ENCODE measurements at regions not wholly inside any gene's neighbourhood (a gene's known extent, or its start where the extent isn't known, plus 50 kb on each side); places are given as distances from the start of the nearest gene placed in this dataset.

DNA sequence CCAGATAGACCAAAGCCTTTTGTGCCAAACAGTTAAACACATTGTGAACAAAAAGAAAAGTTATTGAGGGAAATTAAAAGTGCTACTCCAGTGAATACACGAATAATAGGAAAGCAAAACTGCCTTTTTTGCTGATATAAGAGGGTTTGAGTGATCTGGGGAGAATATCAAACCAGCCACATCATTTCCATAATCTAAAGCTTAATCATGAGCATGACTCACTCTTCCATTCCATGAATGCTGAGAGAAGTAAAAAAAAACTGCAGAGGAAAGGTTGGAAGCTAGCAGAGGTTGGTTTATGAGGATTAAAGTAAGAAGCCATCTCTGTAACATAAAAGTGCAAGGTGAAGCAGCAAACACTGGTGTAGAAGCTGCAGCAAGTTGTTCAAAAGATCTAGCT lies 350.6 kb upstream of the NCAM2 start:
- no peak for TF ChIP-seq POLR2A (IDR thresholded peaks at IDR 0.05; ENCODE audit: borderline replicate concordance, extremely low read depth, insufficient read depth, insufficient read length)
- TF ChIP-seq, protein P1, sequence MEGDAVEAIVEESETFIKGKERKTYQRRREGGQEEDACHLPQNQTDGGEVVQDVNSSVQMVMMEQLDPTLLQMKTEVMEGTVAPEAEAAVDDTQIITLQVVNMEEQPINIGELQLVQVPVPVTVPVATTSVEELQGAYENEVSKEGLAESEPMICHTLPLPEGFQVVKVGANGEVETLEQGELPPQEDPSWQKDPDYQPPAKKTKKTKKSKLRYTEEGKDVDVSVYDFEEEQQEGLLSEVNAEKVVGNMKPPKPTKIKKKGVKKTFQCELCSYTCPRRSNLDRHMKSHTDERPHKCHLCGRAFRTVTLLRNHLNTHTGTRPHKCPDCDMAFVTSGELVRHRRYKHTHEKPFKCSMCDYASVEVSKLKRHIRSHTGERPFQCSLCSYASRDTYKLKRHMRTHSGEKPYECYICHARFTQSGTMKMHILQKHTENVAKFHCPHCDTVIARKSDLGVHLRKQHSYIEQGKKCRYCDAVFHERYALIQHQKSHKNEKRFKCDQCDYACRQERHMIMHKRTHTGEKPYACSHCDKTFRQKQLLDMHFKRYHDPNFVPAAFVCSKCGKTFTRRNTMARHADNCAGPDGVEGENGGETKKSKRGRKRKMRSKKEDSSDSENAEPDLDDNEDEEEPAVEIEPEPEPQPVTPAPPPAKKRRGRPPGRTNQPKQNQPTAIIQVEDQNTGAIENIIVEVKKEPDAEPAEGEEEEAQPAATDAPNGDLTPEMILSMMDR (IDR thresholded peaks at IDR 0.05 in 2 of 3, conservative IDR thresholded peaks at IDR 0.05 in 1 of 3; ENCODE audit: borderline replicate concordance in 1 of 3, insufficient read depth in 1 of 3, low read depth in 2 of 3, low read length in 2 of 3): no peak
- TF ChIP-seq CEBPB (IDR thresholded peaks at IDR 0.05; ENCODE audit: low read depth): no peak
- TF ChIP-seq POLR2AphosphoS5 (IDR thresholded peaks at IDR 0.05; ENCODE audit: low read depth, low read length): no peak
- TF ChIP-seq JUND (IDR thresholded peaks at IDR 0.05): no peak
- TF ChIP-seq, protein P2, sequence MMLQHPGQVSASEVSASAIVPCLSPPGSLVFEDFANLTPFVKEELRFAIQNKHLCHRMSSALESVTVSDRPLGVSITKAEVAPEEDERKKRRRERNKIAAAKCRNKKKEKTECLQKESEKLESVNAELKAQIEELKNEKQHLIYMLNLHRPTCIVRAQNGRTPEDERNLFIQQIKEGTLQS (IDR thresholded peaks at IDR 0.05): no peak
- no peak for TF ChIP-seq SP1 (IDR thresholded peaks at IDR 0.05; ENCODE audit: low read depth)
- TF ChIP-seq, protein P3, sequence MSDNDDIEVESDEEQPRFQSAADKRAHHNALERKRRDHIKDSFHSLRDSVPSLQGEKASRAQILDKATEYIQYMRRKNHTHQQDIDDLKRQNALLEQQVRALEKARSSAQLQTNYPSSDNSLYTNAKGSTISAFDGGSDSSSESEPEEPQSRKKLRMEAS (IDR thresholded peaks at IDR 0.05): no peak
- no peak for TF ChIP-seq EZH2 (IDR thresholded peaks at IDR 0.05)
- no peak for TF ChIP-seq EZH2phosphoT487 (IDR thresholded peaks at IDR 0.05; ENCODE audit: borderline replicate concordance)
- TF ChIP-seq TCF7L2 (IDR thresholded peaks at IDR 0.05; ENCODE audit: borderline replicate concordance, extremely low read depth, insufficient read depth, insufficient read length): no peak
- TF ChIP-seq, protein P4, sequence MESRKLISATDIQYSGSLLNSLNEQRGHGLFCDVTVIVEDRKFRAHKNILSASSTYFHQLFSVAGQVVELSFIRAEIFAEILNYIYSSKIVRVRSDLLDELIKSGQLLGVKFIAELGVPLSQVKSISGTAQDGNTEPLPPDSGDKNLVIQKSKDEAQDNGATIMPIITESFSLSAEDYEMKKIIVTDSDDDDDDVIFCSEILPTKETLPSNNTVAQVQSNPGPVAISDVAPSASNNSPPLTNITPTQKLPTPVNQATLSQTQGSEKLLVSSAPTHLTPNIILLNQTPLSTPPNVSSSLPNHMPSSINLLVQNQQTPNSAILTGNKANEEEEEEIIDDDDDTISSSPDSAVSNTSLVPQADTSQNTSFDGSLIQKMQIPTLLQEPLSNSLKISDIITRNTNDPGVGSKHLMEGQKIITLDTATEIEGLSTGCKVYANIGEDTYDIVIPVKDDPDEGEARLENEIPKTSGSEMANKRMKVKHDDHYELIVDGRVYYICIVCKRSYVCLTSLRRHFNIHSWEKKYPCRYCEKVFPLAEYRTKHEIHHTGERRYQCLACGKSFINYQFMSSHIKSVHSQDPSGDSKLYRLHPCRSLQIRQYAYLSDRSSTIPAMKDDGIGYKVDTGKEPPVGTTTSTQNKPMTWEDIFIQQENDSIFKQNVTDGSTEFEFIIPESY (IDR thresholded peaks at IDR 0.05; ENCODE audit: extremely low read depth, insufficient replicate concordance, low read length): no peak

All from HCT116 (cell line).